MM.1S (cell line): ENCODE measurements at regions not wholly inside any gene's neighbourhood (a gene's known extent, or its start where the extent isn't known, plus 50 kb on each side); places are given as distances from the start of the nearest gene placed in this dataset.

Experiments used
- EZH2phosphoT487 ChIP-seq: fragments of 300-600 bp; sonication (generic); IDR thresholded peaks from 2 replicates; pipeline ENCODE4 v1.6.1; 2018; ENCODE audit warnings: antibody characterized with exemption, low read length
- TF ChIP-seq, protein P1 (sequence below): fragments of 300-600 bp; sonication (generic); IDR thresholded peaks from 2 replicates; pipeline ENCODE4 v1.5.1; 2016; ENCODE audit warnings: antibody characterized with exemption, low read length, mixed read lengths

DNA sequence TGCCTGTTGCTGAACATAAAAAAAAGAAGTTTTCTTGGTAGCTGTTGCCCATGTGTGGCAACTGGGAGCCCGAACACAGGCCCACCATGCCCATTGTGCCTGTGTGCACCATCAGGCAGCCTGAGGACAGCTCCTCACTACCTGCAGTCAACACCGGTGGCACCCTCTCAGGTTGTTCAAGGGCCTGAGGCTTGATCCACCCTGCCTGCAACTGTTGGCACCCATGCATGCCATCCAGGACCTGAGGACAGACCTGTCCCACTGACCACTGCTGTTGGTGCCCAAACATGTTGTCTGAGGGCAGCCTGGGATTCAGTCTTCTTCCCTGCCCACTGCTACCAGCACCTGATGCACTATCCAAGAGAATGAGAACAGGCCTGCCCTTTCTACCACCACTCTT lies 661.1 kb upstream of the ZNF804A start:
- TF ChIP-seq EZH2phosphoT487: no peak
- TF ChIP-seq, protein P1, sequence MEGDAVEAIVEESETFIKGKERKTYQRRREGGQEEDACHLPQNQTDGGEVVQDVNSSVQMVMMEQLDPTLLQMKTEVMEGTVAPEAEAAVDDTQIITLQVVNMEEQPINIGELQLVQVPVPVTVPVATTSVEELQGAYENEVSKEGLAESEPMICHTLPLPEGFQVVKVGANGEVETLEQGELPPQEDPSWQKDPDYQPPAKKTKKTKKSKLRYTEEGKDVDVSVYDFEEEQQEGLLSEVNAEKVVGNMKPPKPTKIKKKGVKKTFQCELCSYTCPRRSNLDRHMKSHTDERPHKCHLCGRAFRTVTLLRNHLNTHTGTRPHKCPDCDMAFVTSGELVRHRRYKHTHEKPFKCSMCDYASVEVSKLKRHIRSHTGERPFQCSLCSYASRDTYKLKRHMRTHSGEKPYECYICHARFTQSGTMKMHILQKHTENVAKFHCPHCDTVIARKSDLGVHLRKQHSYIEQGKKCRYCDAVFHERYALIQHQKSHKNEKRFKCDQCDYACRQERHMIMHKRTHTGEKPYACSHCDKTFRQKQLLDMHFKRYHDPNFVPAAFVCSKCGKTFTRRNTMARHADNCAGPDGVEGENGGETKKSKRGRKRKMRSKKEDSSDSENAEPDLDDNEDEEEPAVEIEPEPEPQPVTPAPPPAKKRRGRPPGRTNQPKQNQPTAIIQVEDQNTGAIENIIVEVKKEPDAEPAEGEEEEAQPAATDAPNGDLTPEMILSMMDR: no peak
